H9 (cell line): ENCODE measurements at regions not wholly inside any gene's neighbourhood (a gene's known extent, or its start where the extent isn't known, plus 50 kb on each side); places are given as distances from the start of the nearest gene placed in this dataset.

Experiments
- DNase-seq: peaks from one replicate; pipeline ENCODE4 v3.0.0-alpha.2; 2017
- H2AFZ ChIP-seq: one replicate; pipeline ENCODE4 v1.6.1; 2013; ENCODE audit warnings: mild to moderate bottlenecking, low read length, control low read depth, moderate library complexity
- H2AK5ac ChIP-seq: 2 replicates; pipeline ENCODE4 v1.6.1; 2013; ENCODE audit warnings: low read length, control low read depth, mixed read lengths; ENCODE audit not compliant: insufficient read length
- H2BK120ac ChIP-seq: one replicate; pipeline ENCODE4 v1.6.1; 2013; ENCODE audit warnings: low read depth, mild to moderate bottlenecking, low read length, control low read depth, inconsistent platforms; ENCODE audit not compliant: poor library complexity, severe bottlenecking
- H2BK12ac ChIP-seq: 2 replicates; pipeline ENCODE4 v1.6.1; 2013; ENCODE audit warnings: low read length, control low read depth, mixed read lengths, low read depth; ENCODE audit not compliant: insufficient read length
- H2BK15ac ChIP-seq: 2 replicates; pipeline ENCODE4 v1.6.1; 2013; ENCODE audit warnings: low read depth, low read length, control low read depth
- H2BK20ac ChIP-seq: one replicate; pipeline ENCODE4 v1.6.1; 2013; ENCODE audit warnings: low read depth, mild to moderate bottlenecking, low read length, control low read depth, inconsistent platforms; ENCODE audit not compliant: poor library complexity, severe bottlenecking
- H2BK5ac ChIP-seq: 2 replicates; pipeline ENCODE4 v1.6.1; 2013; ENCODE audit warnings: low read length, control low read depth, mixed read lengths; ENCODE audit not compliant: insufficient read length
- H3K14ac ChIP-seq: 2 replicates; pipeline ENCODE4 v1.6.1; 2013; ENCODE audit warnings: low read length, control low read depth; ENCODE audit not compliant: insufficient read depth
- H3K18ac ChIP-seq: 2 replicates; pipeline ENCODE4 v1.6.1; 2013; ENCODE audit warnings: low read depth, mild to moderate bottlenecking, mixed read lengths, low read length, control low read depth; ENCODE audit not compliant: insufficient read length
- H3K23ac ChIP-seq: 2 replicates; pipeline ENCODE4 v1.6.1; 2013; ENCODE audit warnings: low read length, control low read depth, mixed read lengths, low read depth; ENCODE audit not compliant: insufficient read length
- H3K23me2 ChIP-seq: 2 replicates; pipeline ENCODE4 v1.6.1; 2013; ENCODE audit warnings: low read depth, mild to moderate bottlenecking, mixed read lengths, low read length, control low read depth; ENCODE audit not compliant: insufficient read length, poor library complexity, severe bottlenecking
- H3K27ac ChIP-seq: 2 replicates; pipeline ENCODE4 v1.5.1; 2013; ENCODE audit warnings: low read length, control low read depth, mixed read lengths, low read depth; ENCODE audit not compliant: insufficient read length
- H3K27me3 ChIP-seq: 2 replicates; pipeline ENCODE4 v1.6.1; 2013; ENCODE audit warnings: low read length, control low read depth, inconsistent platforms; ENCODE audit not compliant: insufficient read depth
- H3K4ac ChIP-seq: 2 replicates; pipeline ENCODE4 v1.6.1; 2013; ENCODE audit warnings: low read depth, mild to moderate bottlenecking, control low read depth, inconsistent platforms, low read length, moderate library complexity
- H3K4me1 ChIP-seq: 2 replicates; pipeline ENCODE4 v1.6.1; 2013; ENCODE audit warnings: low read length, control low read depth, inconsistent platforms; ENCODE audit not compliant: insufficient read depth
- H3K4me2 ChIP-seq: 2 replicates; pipeline ENCODE4 v1.6.1; 2013; ENCODE audit warnings: low read length, control low read depth, mixed read lengths; ENCODE audit not compliant: insufficient read length, insufficient read depth
- H3K56ac ChIP-seq: 2 replicates; pipeline ENCODE4 v1.6.1; 2013; ENCODE audit warnings: low read depth, mild to moderate bottlenecking, mixed read lengths, low read length, control low read depth; ENCODE audit not compliant: insufficient read length
- H3K79me1 ChIP-seq: 2 replicates; pipeline ENCODE4 v1.6.1; 2013; ENCODE audit warnings: low read depth, mild to moderate bottlenecking, moderate library complexity, low read length, control low read depth, inconsistent platforms; ENCODE audit not compliant: insufficient read depth, poor library complexity, severe bottlenecking
- H3K79me2 ChIP-seq: 2 replicates; pipeline ENCODE4 v1.6.1; 2013; ENCODE audit warnings: low read length, control low read depth, inconsistent platforms; ENCODE audit not compliant: insufficient read depth
- H3K9ac ChIP-seq: 2 replicates; pipeline ENCODE4 v1.6.1; 2013; ENCODE audit warnings: low read length, control low read depth, mixed read lengths; ENCODE audit not compliant: insufficient read length; ENCODE audit errors: extremely low read depth
- H3K9me3 ChIP-seq: one replicate; pipeline ENCODE4 v1.6.1; 2013; ENCODE audit warnings: low read depth, low read length, inconsistent platforms; ENCODE audit not compliant: control insufficient read depth
- H3T11ph ChIP-seq: one replicate; pipeline ENCODE4 v1.6.1; 2013; ENCODE audit warnings: mild to moderate bottlenecking, low read length, control low read depth, inconsistent platforms
- H4K20me1 ChIP-seq: one replicate; pipeline ENCODE4 v1.6.1; 2013; ENCODE audit not compliant: control insufficient read depth, insufficient read length, insufficient read depth
- H4K5ac ChIP-seq: 2 replicates; pipeline ENCODE4 v1.6.1; 2013; ENCODE audit warnings: low read depth, mild to moderate bottlenecking, mixed read lengths, low read length, control low read depth; ENCODE audit not compliant: insufficient read length
- H4K8ac ChIP-seq: replicated peaks from 2 replicates; pipeline ENCODE4 v1.6.1; 2013; ENCODE audit warnings: low read length, control low read depth, mixed read lengths, low read depth; ENCODE audit not compliant: insufficient read length
- H4K91ac ChIP-seq: 2 replicates; pipeline ENCODE4 v1.6.1; 2013; ENCODE audit warnings: low read depth, mild to moderate bottlenecking, moderate library complexity, mixed read lengths, low read length, control low read depth; ENCODE audit not compliant: insufficient read length
- H3K27ac Mint-ChIP-seq, 3 experiments: 2 replicates in 2 of 3; 3 replicates in 1 of 3; pipeline ENCODE4 v1.8.0; 2020 to 2021; ENCODE audit warnings: mixed read lengths in 3 of 3, mild to moderate bottlenecking in 1 of 3, moderate library complexity in 1 of 3
- H3K27me3 Mint-ChIP-seq: 2 replicates; pipeline ENCODE4 v1.8.0; 2021; ENCODE audit warnings: low read depth, mild to moderate bottlenecking, moderate library complexity, mixed read lengths
- H3K36me3 Mint-ChIP-seq, 3 experiments: 2 replicates in 2 of 3; 3 replicates in 1 of 3; pipeline ENCODE4 v1.8.0; 2020 to 2021; ENCODE audit warnings: low read depth in 3 of 3, mixed read lengths in 3 of 3; ENCODE audit not compliant: insufficient read depth in 1 of 3
- H3K4me1 Mint-ChIP-seq, 2 experiments: 2 replicates each; pipeline ENCODE4 v1.8.0; 2020; ENCODE audit warnings: mixed read lengths in 2 of 2
- H3K4me3 Mint-ChIP-seq, 2 experiments: 2 replicates in 1 of 2; 3 replicates in 1 of 2; pipeline ENCODE4 v1.8.0; 2020 to 2021; ENCODE audit warnings: mild to moderate bottlenecking in 2 of 2, mixed read lengths in 2 of 2, moderate library complexity in 1 of 2
- H3K9me3 Mint-ChIP-seq, 2 experiments: 2 replicates in 1 of 2; 3 replicates in 1 of 2; pipeline ENCODE4 v1.8.0; 2020; ENCODE audit warnings: mild to moderate bottlenecking in 2 of 2, mixed read lengths in 2 of 2, moderate library complexity in 1 of 2
- CTCF ChIP-seq: fragments of 200-600 bp; sonication (generic); conservative IDR thresholded peaks from 3 replicates; pipeline ENCODE4 v1.8.0; 2021; ENCODE audit warnings: antibody characterized with exemption, mild to moderate bottlenecking
- WGBS: extraction: QIAGEN DNeasy Blood & Tissue Kit; methylation state at CpG from one replicate; pipeline ENCODE4 v1.1.7; 2013; ENCODE audit warnings: missing lambda C conversion rate, low lambda C conversion rate, mixed read lengths; ENCODE audit not compliant: insufficient read length; ENCODE audit errors: extremely low coverage; 5-methylcytosine and 5-hydroxymethylcytosine counted together

- peaks cover 0 to 6% (median 3%) of the 10 kb centered on the region in 3 experiments; a peak in 2 of 7 replicates for H3K36me3 Mint-ChIP-seq
- Histone ChIP-seq H3K4me2 (no peak overlapping the region), H2BK12ac (no peak overlapping the region), H3K27ac (no peak overlapping the region), H3K79me2 (no peaks in the 10 kb centered on the region), H2AFZ (no peak overlapping the region), H2BK5ac (no peak overlapping the region), H3K4me1 (no peaks in the 10 kb centered on the region), H4K8ac (no peak overlapping the region), H4K5ac (no peak overlapping the region), H3T11ph (no peak overlapping the region), H2AK5ac (no peak overlapping the region), H3K9ac (no peak overlapping the region), H3K27me3 (no peaks in the 10 kb centered on the region), H3K9me3 (no peaks in the 10 kb centered on the region), H2BK20ac (no peak overlapping the region), H3K4ac (no peak overlapping the region), H4K91ac (no peak overlapping the region), H2BK15ac (no peak overlapping the region), H4K20me1 (no peaks in the 10 kb centered on the region), H3K56ac (no peak overlapping the region), H3K23me2 (no peaks in the 10 kb centered on the region), H3K14ac (no peak overlapping the region), H2BK120ac (no peak overlapping the region), H3K18ac (no peak overlapping the region), H3K79me1 (no peaks in the 10 kb centered on the region), H3K23ac (no peak overlapping the region)
- no CpG with 5 or more reads among the region's 3 CpGs for WGBS
- no peak for DNase-seq
- H3K27me3 Mint-ChIP-seq: no peaks in the 10 kb centered on the region
- H3K4me3 Mint-ChIP-seq: no peak overlapping the region
- no peak for TF ChIP-seq CTCF
- H3K9me3 Mint-ChIP-seq: peaks cover 6 to 13% of the 10 kb centered on the region in 2 experiments
- no peaks in the 10 kb centered on the region for H3K4me1 Mint-ChIP-seq
- no peak overlapping the region for H3K27ac Mint-ChIP-seq
Measured at GRCh38 chr3:28958656-28959055, 322.2 kb upstream of the RBMS3 start.
